Activated gamma-delta T cell treated with Interleukin-2 at 50 U/mL for 16 hours (primary cell): ENCODE measurements at regions not wholly inside any gene's neighbourhood (a gene's known extent, or its start where the extent isn't known, plus 50 kb on each side); places are given as distances from the start of the nearest gene placed in this dataset.
"Not testable (repeated sequence)": the region's sequence is repeated elsewhere in the genome, so short reads cannot be mapped to it uniquely, and the experiment has no call there.

ENCODE experiments used
- DNase-seq: peaks from one replicate; pipeline ENCODE4 v3.0.0-alpha.2; 2020

- DNase-seq, result no peak
Measured at GRCh38 chr16:51231702-51232101, 80.6 kb upstream of the SALL1 start.

GRCh38 chr16:51230035-51230434 lies 79.0 kb upstream of the SALL1 start:
- not testable (repeated sequence) for DNase-seq

- DNase-seq, result no peak
Measured at GRCh38 chr16:51228097-51228659, 77.1 kb upstream of the SALL1 start.

- DNase-seq, result no peak
Measured at GRCh38 chr16:51225878-51226277, 74.8 kb upstream of the SALL1 start.

GRCh38 chr16:51224317-51224716 lies 73.2 kb upstream of the SALL1 start:
- no peak for DNase-seq

GRCh38 chr16:51222016-51222415 lies 70.9 kb upstream of the SALL1 start:
- no peak for DNase-seq

GRCh38 chr16:51211148-51211547 lies 60.1 kb upstream of the SALL1 start:
- DNase-seq, result no peak

GRCh38 chr16:51210087-51210486 lies 59.0 kb upstream of the SALL1 start:
- no peak for DNase-seq

- no peak for DNase-seq
Measured at GRCh38 chr16:51201604-51202003, 50.5 kb upstream of the SALL1 start.
